Fibroblast of pulmonary artery (primary cell): ENCODE measurements at regions not wholly inside any gene's neighbourhood (a gene's known extent, or its start where the extent isn't known, plus 50 kb on each side); places are given as distances from the start of the nearest gene placed in this dataset.

ENCODE experiments used
- DNase-seq: peaks from one replicate; pipeline ENCODE4 v3.0.0-alpha.2; 2010; ENCODE audit warnings: low read depth
- H3K4me3 ChIP-seq: replicated peaks from 2 replicates; pipeline ENCODE4 v1.5.1; 2011; ENCODE audit warnings: low read depth, mild to moderate bottlenecking, control low read depth, low read length, moderate library complexity
- CTCF ChIP-seq: IDR thresholded peaks from 2 replicates; pipeline ENCODE4 v1.5.1; 2011; ENCODE audit warnings: mild to moderate bottlenecking, control low read depth, low read length, inconsistent platforms; ENCODE audit errors: missing control alignments

GRCh38 chr2:81087646-81088045 is 783.1 kb upstream of the LRRTM1 start:
- TF ChIP-seq CTCF = no peak
- H3K4me3 ChIP-seq = no peak overlapping the region
- no peak for DNase-seq

DNA sequence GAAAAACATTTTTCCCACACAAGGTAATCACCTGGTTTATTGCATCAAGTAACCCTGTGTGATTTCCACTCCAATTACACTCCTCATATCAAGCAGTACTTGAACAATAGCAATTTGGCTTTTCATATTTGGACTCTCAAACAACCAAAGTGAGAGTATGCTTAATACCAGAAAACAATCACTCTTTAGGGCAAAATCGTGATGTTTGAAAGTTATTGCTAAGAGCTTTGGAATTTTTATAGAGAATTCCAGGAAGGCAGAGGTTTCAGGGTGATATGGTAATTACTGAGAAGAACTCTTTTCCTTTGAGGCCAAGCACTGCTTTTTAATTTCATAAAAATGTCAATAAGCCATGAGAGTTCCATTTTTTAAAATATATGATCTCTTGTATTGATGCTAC is 779.5 kb upstream of the LRRTM1 start:
- no peak overlapping the region for H3K4me3 ChIP-seq
- TF ChIP-seq CTCF = no peak
- no peak for DNase-seq

DNA sequence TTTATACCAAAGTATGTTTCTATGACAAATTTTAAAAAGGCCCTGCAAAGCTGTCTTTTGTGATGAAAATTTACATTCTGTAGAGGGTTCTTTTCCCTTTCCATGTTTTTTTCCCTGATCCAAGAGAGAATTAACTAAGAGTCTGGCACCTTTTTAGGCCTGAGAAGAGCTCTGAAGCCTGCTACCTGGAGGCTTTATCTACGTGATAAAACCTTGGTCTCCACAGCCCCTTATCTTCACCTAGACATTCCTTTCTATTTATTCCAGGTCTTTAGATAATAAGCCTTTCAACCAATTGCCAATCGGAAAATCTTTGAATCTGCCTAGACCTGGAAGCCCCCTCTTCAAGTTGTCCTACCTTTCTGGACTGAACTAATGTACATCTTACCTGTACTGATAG is 774.1 kb upstream of the LRRTM1 start:
- no peak for DNase-seq
- no peak for TF ChIP-seq CTCF
- no peak overlapping the region for H3K4me3 ChIP-seq

DNA sequence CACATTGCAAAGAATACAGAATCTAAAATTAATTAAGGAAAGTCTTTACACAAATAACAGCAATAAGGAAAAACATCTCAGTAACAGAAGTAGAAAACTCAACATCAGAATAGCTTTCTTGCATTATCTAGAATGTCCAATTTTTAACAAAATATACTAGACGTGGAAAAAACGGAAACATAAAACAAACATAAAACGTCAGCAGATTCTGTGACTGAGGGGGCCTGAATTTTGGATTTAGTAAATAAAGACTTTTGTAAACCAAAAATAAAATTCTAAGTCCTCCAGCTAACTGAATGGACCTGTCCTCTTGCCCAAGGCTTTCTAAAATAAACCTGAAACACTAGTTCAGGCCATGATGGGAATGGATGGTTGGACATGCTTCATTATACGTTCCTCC is 773.5 kb upstream of the LRRTM1 start:
- H3K4me3 ChIP-seq = no peak overlapping the region
- DNase-seq = no peak
- no peak for TF ChIP-seq CTCF

- no peak for DNase-seq
- TF ChIP-seq CTCF = no peak
- no peak overlapping the region for H3K4me3 ChIP-seq
Observed at GRCh38 chr2:81077396-81077795, 772.8 kb upstream of the LRRTM1 start.

DNA sequence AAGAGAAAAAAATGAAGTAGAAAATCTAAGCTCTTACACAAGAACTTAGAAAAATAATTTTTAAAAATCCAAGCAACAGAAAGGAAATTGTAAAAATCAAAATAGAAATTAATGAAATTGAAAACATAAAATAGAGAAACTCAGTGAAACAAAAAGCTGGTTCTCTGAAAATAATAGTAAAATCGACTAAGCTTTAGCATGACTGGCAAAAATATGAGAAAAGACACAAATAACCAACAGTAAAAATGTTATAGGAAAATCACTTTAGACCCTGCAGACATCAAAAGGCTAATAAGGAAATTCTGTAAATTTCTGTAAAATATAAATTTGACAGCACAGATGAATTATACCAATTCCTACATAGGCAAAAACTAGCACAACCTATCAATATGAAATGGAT is 768.9 kb upstream of the LRRTM1 start:
- TF ChIP-seq CTCF = no peak
- DNase-seq = no peak
- no peak overlapping the region for H3K4me3 ChIP-seq

DNA sequence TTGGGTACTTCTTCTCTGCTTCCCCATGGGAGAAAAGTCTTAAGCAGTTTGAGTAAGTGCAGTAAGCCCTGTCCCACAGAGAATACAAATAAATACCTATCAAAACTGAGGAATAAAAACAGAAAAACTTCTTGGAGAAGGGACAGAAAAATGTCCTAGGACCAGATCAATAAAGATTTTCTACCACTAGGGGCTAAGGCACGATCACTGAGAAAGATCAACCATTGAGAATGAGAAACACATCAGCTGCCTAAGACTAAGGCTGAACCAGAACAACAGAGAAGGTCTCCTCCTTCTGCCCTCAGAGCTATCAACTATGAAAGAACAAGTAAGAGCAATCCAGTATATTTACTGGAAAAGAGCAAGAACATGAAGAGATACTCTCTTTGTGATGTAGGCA is 763.6 kb upstream of the LRRTM1 start:
- DNase-seq = no peak
- no peak for TF ChIP-seq CTCF
- H3K4me3 ChIP-seq = no peak overlapping the region
